ENCODE measurements at regions not wholly inside any gene's neighbourhood (a gene's known extent, or its start where the extent isn't known, plus 50 kb on each side); places are given as distances from the start of the nearest gene placed in this dataset.

DNA sequence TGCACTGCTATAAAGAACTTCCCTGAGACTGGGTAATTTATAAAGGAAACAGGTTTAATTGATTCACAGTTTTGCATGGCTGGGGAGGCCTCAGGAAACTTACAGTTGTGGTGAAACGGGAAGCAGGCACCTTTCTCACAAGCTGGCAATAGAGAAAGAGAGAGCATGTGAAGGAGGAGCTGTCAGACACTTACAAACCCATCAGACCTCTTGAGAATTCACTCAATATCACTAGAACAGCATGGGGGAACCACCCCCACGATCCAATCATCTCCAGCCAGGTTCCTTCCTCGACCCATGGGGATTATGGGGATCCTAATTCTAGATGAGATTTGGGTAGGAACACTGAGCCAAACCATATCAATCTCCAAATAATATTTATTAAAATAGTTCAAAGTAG is 729.2 kb upstream of the DDX18 start:
- DNase-seq = no peak

DNA sequence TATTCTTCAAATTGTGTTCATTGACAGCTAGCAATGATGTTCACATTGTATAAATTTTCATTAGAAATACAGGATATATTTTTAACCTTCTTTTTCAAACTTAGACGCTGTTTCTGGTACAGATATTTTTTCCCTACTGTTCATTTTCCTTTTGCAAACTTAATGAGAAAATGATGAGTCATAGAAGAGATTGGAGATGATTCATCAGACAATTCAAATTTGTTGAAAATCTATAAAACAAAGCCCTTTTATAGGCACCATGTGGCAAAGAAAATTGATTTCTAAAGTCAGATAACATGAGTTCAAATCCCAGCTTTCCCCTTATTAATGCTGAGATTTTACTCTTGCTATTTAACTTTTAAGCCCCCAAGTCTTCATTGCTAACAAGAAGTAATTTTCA is 728.8 kb upstream of the DDX18 start:
- DNase-seq = no peak

DNA sequence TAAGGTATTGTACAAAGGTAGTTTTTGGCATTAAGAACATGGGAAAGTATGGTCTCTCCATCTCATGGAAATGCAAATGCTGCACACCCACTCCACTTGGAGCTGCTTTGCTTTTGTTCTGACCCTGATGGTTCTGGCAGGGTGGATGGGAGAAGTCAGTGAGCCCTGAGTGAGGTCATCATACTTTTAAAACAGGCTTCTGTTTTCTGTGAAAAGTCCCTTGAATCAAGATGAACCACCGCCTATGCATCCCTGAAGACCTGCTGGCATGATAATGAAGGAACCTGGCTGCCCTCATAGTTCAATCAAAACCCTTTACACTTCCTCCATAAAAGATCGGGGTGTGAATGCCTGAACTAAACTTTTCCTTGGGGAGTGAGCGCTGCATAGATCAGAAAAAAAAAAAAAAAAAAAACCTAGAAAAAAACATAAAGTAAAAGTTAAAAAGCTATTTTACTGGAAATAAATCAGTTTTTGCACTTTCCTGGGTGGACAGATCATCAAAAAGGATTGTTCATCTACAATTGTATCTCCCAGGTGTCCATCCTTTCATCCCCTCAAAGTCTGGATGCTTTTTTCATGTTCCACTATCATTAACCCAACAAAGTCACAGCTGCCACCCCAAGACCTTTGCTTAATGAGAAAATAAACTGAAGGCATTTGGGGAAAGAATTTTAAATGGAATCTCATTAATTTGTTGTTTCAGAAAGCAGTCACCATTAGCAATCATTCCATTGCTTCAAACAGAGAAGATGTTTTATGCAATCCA is 728.1 kb upstream of the DDX18 start:
- DNase-seq = no peak

DNA sequence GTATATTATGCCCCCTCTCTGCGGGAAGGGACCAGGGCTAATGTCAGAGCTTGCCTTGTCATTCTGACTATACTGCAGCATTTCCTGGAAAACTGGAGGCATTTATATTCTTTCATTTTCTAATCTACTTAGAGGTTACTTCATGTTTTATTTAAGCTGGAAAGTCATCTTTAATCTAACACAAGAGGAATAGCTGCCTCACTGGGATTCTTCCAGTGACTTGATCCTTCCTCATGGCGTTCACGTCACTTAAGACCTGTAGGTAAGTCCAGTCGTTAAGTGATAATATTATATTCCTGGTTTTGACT is 727.6 kb upstream of the DDX18 start:
- DNase-seq = no peak

DNA sequence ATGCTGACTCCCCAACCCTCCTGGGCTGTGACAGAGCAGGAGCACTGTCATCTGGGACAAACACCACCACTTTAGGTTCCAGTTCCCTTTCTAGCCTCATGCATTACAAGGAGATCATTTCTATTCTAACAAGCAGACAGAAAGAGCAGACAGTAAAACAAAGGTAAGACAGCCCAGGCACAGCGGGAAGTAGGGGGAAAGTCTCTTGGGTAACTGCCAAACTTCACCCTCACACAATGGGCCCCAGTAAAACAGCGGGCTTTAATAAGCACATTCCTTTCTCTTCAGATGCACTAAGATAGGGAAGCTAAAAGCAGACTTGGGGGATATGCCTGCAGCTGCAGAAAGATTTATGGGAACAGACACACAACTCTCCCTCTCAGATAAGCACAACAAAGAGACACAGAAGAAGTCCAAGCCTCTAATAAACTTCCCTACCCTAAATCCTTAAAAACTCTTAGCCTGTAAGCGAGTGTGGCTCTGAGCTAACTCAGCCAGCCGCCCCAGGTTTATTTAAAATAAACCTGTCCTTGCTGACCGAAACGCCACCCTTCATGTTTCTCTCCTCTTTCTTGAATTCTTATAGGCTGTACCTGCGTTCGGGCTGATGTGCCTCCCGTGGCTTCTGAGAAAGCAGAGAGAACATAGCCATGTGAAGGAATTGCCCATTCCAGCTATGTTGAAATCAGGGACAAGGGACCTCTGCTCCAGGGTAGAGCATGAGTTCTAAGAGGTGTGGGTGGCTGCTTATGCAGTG is 726.8 kb upstream of the DDX18 start:
- DNase-seq = no peak

DNA sequence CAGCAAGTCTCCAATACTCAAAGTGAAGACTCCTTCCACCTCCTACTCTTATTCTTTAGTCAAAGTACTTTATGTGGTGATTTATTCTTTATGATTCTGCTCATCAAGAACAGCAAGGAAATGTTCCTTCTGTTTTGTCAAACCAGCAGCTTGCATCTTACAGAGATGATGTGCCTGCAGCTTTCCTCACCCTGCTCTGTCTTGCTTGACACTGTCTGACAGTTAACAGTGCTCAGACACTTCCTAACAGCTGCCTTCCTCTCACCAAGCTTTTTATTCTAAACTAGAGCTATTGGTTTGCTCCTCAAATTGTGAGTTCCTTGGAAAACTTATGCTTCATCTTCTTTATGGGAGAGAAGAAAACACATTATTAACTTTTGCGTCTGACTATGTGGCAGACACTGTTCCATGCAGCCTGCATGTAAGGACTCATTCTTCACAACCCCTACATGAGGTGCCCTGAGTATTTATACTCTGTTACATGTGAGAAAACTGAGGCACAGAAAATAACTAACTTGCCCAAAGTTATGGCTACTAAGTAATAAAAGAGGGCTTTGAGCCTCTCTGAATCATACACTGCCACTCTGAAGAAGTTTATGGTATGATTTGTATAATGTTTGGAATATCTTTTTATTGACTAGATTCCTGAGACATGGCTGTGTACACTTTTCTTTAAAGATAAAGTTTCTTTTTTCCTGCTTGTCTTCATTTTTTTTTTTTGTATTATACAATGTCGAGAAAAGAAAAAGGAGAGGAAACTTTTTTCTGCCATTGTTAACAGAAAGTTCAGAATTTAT is 723.3 kb upstream of the DDX18 start:
- no peak for DNase-seq

DNA sequence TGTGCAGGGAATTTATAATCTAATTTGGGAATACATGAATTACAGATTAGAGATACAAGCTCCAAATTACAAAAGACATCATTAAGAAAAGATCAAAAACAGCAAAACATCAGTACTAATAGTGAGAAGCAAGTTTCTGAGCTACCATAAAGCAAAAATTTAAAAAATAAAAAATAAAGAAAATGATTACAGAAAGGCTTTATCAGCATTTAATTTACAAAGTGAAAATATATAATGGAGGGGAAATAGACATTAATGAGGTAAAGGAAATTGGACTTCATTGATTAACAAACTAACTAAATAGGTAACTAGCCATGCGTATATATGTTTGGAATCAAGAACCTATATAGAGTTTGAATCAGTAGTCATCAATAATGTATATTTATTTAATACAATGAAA is 712.9 kb upstream of the DDX18 start:
- no peak for DNase-seq

DNA sequence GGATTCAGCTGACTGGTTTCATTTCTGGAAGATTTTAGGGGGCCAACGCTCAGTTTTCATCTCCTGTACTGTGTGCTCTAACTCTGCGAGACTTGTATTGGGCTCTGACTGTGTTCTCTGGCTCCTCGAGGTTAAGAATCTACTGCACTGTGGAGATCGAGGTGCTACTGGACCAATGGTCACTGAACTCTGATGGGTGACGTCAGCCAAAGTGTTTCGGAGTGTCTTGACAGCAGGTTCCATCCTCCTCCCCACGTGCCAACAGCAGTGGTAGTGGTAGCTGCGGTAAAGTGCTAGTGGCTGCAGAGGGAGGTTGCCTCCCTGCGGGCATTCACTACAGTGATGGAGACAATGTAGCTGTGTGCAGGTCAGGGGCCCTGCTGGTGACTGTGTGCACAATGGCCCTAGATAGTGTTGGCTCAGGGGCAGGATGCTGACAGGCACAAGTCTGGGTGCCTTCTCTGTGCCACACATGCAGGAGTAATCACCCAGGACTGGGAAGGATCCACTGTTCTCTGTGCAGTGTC is 705.7 kb upstream of the DDX18 start:
- DNase-seq = no peak

DNA sequence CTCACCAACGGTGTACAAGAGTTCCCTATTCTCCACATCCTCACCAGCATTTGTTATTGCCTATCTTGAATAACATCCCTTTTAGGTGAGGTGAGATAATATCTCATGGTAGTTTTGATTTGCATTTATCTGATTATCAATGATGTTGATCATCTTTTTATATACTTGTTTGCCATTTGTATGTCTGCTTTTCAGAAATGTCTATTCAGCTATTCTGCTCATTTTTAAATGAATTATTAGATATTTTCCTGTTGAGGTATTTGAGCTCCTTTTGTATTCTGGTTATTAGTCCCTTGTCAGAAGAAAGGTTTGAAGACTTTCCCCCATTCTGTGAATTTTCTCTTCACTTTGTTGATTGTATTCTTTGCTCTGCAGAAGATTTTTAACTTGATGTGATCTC is 695.5 kb upstream of the DDX18 start:
- no peak for DNase-seq

DNA sequence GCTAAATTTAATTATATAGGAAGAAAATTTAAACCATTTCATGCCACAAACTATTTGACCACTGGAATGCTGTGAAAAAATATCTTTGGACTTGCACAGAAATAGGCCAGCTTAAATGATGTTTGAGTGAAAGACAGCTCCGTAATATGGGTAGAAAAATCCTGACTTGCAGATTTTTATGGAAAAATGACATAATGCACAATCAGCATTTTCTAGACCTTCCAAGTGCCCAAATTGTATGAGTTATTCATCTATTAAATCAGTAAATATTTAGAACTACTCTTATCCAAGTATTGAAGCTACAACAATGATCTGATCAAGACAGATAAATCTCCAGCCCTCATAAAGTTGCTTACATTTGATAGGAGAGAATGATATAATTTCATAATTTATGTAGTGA is 691.1 kb upstream of the DDX18 start:
- DNase-seq = no peak

DNA sequence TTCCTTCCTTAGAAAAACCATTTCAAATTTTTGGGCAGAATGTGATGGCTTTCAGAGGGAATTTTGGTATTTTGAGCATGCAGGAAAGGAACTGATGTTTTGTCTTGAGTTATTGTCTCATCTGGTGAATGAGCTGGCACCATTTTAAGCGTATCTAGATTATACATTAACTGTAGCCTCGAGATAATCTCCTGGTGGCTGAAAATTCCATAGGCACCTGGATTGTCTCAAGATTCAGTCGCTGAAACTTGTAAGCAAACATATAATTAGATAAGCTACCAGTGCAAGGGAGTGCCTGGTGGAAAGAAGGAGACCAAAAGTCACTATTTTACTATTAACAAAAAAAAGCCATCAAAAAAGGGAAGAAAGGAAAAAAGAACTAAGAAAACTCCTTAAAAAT is 687.8 kb upstream of the DDX18 start:
- no peak for DNase-seq

DNA sequence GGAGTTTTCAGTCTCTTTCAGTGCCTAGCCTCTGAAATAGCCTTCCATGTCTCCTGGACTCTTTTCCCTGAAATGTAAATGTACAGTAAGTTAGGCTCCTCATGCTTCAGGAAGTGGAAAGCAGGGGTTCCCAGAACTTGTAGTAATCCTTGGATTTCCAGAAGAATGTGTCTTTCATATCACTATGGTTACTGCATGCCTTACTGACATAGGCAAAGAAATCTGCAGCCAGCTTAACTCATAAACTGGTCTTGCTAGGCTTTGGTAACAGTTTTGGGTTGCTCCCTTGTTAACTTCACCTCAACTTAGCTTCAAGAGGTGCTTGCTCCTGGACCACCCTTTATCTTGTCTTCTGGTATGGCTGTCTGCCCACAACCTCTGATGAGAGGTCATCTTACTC is 686.8 kb upstream of the DDX18 start:
- no peak for DNase-seq

DNA sequence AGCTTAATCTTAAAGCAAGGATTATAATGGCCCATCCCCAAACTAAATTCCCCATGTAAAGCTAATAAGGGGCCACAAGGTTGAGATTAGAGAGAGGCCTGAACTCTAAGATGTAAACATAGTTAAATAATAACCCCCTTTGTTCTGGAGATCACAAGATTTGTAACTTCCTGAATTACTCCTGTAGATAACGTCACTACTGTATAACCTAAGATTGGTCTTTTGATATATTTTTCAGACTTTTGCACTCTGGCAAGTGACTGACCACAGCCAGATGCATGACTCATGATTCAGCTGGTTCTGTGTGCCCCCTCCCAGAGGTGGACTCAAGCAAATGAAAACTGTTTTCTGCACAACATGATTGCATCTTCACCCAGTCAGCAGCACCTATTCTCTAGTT is 686.0 kb upstream of the DDX18 start:
- DNase-seq = no peak

DNA sequence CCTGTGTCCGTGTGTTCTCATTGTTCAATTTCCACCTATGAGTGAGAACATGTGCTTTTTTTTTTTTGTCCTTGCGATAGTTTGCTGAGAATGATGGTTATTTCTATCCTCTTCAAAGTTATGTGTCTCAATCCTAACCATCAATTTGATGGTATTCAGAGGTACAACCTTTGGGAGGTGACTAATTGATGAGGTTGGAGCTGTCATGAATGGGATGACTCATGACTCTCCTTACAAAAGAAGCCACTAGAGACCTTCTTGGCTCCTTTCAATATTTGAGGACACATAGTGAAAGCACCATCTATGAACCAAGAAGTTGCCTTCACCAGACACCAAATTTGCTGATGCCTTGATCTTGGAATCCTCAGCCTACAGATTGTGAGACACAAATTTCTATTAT is 677.1 kb upstream of the DDX18 start:
- DNase-seq = no peak

DNA sequence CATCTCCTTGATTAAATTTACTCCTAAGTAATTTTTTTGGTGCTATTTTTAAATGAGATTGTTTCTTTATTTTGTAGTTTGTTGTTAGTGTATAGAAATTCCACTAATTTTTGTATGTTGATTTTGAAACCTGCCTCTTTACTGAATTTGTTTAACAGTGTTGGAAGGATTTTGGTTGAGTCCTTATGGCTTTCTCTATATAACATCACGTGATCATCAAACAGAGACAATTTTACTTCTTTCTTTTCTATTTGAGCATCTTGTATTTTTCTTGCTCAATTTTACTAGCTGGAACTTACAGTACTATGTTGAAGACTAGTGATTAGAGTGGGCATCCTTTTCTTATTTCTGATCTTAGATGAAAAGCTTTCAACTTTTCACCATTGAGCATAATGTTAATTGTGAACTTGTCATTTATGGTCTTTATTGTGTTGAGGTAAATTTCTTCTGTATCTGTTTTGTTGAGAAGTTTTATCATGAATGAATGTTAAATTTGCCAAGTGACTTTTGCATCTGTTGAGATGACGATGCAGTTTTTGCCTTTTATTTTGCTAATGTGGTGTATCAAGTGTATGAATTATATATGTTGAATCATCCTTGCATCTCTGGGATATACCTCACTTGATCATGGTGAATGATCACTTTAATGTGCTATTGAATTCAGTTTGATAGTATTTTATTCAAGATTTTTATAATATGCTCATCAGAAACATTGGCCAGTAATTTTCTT is 645.3 kb upstream of the DDX18 start:
- DNase-seq = no peak

DNA sequence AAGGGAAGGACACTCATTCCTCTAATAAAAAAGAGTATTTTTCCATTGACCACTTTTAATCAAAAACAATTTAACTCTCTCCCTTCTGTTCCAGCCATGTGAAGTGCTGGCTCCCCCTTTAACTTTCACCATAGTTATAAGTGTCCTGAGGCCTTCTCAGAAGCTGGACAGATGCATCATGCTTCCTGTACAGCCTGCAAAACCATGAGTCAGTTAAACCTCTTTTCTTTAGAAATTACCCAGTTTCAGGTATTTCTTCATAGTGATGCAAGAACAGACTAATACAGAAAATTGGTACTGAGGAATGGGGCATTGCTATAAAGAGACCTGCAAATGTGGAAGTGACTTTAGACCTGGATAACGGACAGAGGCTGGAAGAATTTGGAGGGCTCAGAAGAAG is 643.6 kb upstream of the DDX18 start:
- no peak for DNase-seq

DNA sequence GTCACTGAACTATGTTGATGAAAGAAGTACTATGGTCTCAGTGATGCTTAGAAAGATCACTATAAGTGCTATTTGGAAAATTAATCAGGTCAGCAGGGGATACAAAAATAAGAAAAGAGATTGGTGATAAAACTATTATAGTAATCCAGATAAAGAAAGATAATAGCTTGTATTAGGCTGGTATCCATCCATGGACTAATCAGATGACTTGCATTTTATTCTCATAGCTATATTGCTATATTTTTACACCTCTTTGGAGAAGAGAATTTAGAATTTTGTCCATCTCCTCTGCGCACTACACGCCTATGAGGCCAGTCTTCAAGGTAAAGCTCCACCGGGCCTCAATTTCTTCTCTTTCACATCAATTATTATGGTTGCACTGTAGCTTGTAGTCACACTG is 635.1 kb upstream of the DDX18 start:
- no peak for DNase-seq

DNA sequence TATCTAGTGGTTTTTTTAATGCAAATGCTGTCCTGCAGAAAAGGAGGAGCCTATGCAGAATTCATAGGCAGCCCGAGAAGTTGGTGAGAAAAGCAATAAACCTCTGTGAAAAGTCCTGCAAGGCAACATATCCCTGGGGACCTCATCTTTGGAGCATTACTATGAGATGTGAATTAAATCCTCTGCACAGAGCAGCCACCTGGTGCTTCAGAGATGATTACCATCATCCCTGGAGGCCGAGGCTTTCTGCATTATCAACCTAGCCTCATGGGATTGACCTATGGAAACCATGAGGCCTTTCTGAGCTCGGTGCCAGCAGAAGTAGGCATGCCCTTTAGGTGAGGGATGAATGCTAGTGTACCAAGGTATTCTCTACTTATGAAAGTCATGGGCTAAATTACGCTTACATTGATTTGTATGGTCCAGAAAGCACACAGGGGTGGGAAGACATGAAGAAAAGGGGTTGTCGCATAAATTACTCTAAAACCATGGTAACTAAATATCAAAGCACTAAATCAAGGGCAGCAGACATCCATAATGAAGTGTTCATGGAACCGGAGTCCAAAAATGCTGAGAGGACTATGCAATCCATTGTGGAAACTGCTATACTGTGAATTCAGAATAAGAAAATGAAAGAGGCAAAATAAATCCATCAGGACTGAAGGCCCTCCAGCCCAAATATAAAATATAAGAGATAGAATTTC is 623.5 kb upstream of the DDX18 start:
- no peak for DNase-seq

DNA sequence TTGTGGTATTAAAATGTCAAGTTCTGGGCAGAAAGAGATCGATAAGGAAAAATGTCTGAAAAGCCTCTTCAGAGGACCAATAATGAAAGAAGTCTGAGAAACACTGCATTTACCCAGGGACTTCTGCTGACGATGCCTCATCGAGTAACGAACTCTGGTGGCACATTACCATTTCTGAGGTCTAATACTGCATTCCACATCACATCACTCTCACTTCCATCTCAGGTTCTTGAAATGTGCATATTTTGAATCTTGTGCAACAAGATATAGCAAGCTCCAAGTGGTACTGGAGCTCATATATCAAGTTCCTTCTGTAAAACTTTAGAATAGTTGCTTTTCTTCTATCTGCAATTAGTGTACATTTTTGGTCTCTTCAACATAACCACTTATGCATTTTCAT is 619.1 kb upstream of the DDX18 start:
- DNase-seq = no peak

DNA sequence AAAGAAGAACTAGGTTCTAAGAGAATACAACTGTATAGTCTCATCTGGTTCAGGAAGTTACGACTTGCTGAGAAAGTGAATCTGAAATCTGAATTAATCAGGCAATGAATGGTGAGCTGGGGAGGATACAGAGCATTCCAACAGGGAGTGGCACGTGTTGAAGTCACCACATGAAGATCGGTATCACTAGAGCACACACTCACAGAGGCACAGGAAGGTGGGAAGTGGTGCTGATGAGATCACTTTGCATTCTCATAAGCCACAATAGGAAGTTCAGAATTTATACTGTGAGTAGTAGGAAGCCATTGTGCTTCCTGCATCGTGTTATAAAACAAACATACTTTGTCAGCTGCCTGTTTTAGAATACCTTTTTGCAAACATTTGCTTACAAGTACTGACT is 615.0 kb upstream of the DDX18 start:
- no peak for DNase-seq

DNA sequence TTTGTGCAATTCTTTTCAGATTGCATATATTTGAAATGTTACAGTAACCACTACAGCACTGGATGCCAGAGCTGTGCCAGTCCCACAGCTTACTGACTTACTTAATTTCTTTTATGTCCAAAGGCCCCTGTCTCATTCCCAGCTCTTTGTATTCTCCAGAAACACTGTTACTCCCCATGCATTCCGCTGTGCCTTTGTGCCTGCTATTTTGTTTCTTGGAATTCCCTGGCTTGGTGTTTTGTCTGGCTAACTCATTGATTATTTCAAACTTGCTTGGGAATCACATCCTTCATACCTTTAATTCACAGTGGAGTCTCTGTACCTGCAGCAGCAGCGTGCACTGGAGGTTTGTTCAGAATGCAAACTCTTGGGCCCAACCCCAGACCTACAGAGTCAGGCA is 601.9 kb upstream of the DDX18 start:
- no peak for DNase-seq

DNA sequence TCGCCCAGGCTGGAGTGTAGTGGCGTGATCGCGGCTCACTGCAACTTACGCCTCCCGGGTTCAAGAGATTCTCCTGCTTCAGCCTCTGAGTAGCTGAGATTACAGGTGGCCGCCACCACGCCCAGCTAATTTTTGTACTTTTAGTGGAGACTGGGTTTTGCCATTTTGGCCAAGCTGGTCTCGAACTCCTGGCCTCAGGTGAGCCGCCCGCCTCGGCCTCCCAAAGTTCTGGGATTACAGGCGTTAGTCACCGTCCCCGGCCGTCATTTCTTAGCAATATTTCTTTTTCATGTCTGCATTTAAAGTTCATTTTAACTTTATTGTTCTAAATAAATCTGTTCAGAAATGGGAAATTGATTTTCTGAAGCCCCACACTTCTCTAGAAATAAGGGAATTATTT is 597.3 kb upstream of the DDX18 start:
- DNase-seq = no peak
